Hepatic stellate cell (primary cell): ENCODE measurements at regions not wholly inside any gene's neighbourhood (a gene's known extent, or its start where the extent isn't known, plus 50 kb on each side); places are given as distances from the start of the nearest gene placed in this dataset.

Source experiments
- DNase-seq: peaks from one replicate; pipeline ENCODE4 v3.0.0; 2011; ENCODE audit warnings: low spot score

GRCh38 chr7:52481571-52481970, 553.9 kb upstream of the POM121L12 start:
- no peak for DNase-seq

GRCh38 chr7:52479990-52480389, 555.4 kb upstream of the POM121L12 start:
- DNase-seq: no peak

GRCh38 chr7:52475001-52475582, 560.3 kb upstream of the POM121L12 start:
- no peak for DNase-seq

- no peak for DNase-seq
Observed at GRCh38 chr7:52473756-52474155, 561.7 kb upstream of the POM121L12 start.

GRCh38 chr7:52472006-52472620, 563.3 kb upstream of the POM121L12 start:
- DNase-seq: no peak

GRCh38 chr7:52465216-52465615, 570.2 kb upstream of the POM121L12 start:
- DNase-seq: no peak

GRCh38 chr7:52463341-52463740, 572.1 kb upstream of the POM121L12 start:
- no peak for DNase-seq

- DNase-seq: no peak
Observed at GRCh38 chr7:52462474-52462873, 573.0 kb upstream of the POM121L12 start.

- no peak for DNase-seq
Observed at GRCh38 chr7:52455571-52455970, 579.9 kb upstream of the POM121L12 start.

- no peak for DNase-seq
Observed at GRCh38 chr7:52450816-52451215, 584.6 kb upstream of the POM121L12 start.

- no peak for DNase-seq
Observed at GRCh38 chr7:52447581-52448180, 587.8 kb upstream of the POM121L12 start.

GRCh38 chr7:52436278-52436677, 599.2 kb upstream of the POM121L12 start:
- no peak for DNase-seq

GRCh38 chr7:52431082-52431815, 604.2 kb upstream of the POM121L12 start:
- no peak for DNase-seq

GRCh38 chr7:52423251-52423650, 612.2 kb upstream of the POM121L12 start:
- no peak for DNase-seq

- no peak for DNase-seq
Observed at GRCh38 chr7:52413051-52413450, 622.4 kb upstream of the POM121L12 start.

GRCh38 chr7:52410032-52410431, 625.4 kb upstream of the POM121L12 start:
- DNase-seq: no peak

- no peak for DNase-seq
Observed at GRCh38 chr7:52406808-52407207, 628.6 kb upstream of the POM121L12 start.

- DNase-seq: no peak
Observed at GRCh38 chr7:52382731-52383130, 652.7 kb upstream of the POM121L12 start.

- no peak for DNase-seq
Observed at GRCh38 chr7:52369922-52370321, 665.5 kb upstream of the POM121L12 start.

- DNase-seq: no peak
Observed at GRCh38 chr7:52365349-52365748, 670.1 kb upstream of the POM121L12 start.

GRCh38 chr7:52362521-52362920, 672.9 kb upstream of the POM121L12 start:
- DNase-seq: no peak

GRCh38 chr7:52360541-52360940, 674.9 kb upstream of the POM121L12 start:
- no peak for DNase-seq

- no peak for DNase-seq
Observed at GRCh38 chr7:52355053-52355452, 680.4 kb upstream of the POM121L12 start.
